ENCODE measurements at regions not wholly inside any gene's neighbourhood (a gene's known extent, or its start where the extent isn't known, plus 50 kb on each side); places are given as distances from the start of the nearest gene placed in this dataset.
A peak's percentile ranks its signal among the peaks of the same experiment; 100 is the strongest.

DNA sequence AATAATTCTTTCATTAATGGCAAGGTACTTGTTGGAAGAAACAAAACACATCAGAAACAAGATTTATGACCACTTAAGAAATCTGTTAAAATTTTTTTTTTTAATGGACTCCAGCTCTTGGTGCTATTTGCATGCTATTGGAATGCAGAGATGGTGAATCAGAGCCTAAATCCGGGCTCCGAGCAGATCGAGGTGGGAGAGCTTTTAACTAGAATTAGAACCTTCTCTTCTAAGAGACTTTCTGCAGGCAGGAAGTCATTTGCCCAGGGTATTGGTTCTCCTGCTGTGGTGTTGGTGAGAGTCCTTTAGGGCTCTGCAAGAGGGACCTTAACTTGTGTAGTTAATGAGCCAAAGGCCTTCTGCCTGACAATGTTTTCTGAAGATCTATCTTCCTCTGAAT lies 419.4 kb downstream of the SNAPC1 start:
- H3K36me3 ChIP-seq (ENCODE audit: control insufficient read depth, insufficient read depth, low read length) = no peaks in the 10 kb centered on the region
- no peak for FAIRE-seq
- no peak for DNase-seq (ENCODE audit: low read depth)
- no peak for TF ChIP-seq CTCF (IDR thresholded peaks at IDR 0.05; ENCODE audit: insufficient read depth, low read length, severe bottlenecking)
- H3K27me3 ChIP-seq (ENCODE audit: control insufficient read depth, insufficient read depth, low read length) = no peaks in the 10 kb centered on the region
- H3K4me3 ChIP-seq (ENCODE audit: low read depth, low read length) = no peak overlapping the region

GRCh38 chr14:62185078-62185477 lies 422.9 kb downstream of the SNAPC1 start:
- TF ChIP-seq CTCF (IDR thresholded peaks at IDR 0.05; ENCODE audit: insufficient read depth, low read length, severe bottlenecking) = no peak
- FAIRE-seq = no peak

GRCh38 chr14:62187265-62187664 lies 425.0 kb downstream of the SNAPC1 start:
- Histone ChIP-seq H3K36me3 (ENCODE audit: control insufficient read depth, insufficient read depth, low read length) (no peaks in the 10 kb centered on the region), H3K4me3 (ENCODE audit: low read depth, low read length) (no peak overlapping the region), H3K27me3 (ENCODE audit: control insufficient read depth, insufficient read depth, low read length) (peaks cover 2% of the 10 kb centered on the region)
- TF ChIP-seq CTCF (IDR thresholded peaks at IDR 0.05; ENCODE audit: insufficient read depth, low read length, severe bottlenecking) = no peak
- DNase-seq (ENCODE audit: low read depth) = no peak
- no peak for FAIRE-seq

More at GRCh38 chr14:62185078-62185477, 422.9 kb downstream of the SNAPC1 start:
- DNase-seq (ENCODE audit: low read depth) = no peak
- Histone ChIP-seq H3K36me3 (ENCODE audit: control insufficient read depth, insufficient read depth, low read length) (no peaks in the 10 kb centered on the region), H3K4me3 (ENCODE audit: low read depth, low read length) (no peak overlapping the region), H3K27me3 (ENCODE audit: control insufficient read depth, insufficient read depth, low read length) (peaks cover 2% of the 10 kb centered on the region)

DNA sequence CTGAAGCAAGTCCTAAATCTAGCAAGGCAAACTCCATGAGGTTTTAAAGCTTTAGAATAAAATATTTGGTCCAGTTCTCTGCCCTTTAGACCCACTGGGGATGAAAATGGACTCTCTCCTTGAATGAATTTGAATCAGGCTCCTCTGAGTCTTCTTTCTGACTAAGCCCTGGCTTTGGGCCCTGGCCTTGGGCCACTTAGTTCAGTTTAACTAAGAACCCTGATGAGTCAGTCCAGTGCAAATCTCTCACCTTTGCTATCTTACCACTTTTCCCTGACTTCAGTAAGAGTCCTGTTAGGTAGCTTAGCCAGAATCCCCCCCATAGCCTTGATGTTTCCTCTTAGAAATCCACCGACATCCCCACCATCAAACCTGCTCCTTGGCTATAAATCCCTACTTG lies 427.5 kb downstream of the SNAPC1 start:
- no peak for TF ChIP-seq CTCF (IDR thresholded peaks at IDR 0.05; ENCODE audit: insufficient read depth, low read length, severe bottlenecking)
- H3K36me3 ChIP-seq (ENCODE audit: control insufficient read depth, insufficient read depth, low read length) = no peaks in the 10 kb centered on the region
- FAIRE-seq (no peak), DNase-seq (ENCODE audit: low read depth) (peak; percentile 83)
- H3K27me3 ChIP-seq (ENCODE audit: control insufficient read depth, insufficient read depth, low read length) = peaks cover 2% of the 10 kb centered on the region
- H3K4me3 ChIP-seq (ENCODE audit: low read depth, low read length) = no peak overlapping the region

- Histone ChIP-seq H3K36me3 (ENCODE audit: control insufficient read depth, insufficient read depth, low read length) (no peaks in the 10 kb centered on the region), H3K4me3 (ENCODE audit: low read depth, low read length) (no peak overlapping the region), H3K27me3 (ENCODE audit: control insufficient read depth, insufficient read depth, low read length) (no peaks in the 10 kb centered on the region)
- no peak for TF ChIP-seq CTCF (IDR thresholded peaks at IDR 0.05; ENCODE audit: insufficient read depth, low read length, severe bottlenecking)
- FAIRE-seq (no peak), DNase-seq (ENCODE audit: low read depth) (peak; percentile 30)
Measured at GRCh38 chr14:62206456-62206855, 444.2 kb downstream of the SNAPC1 start.

DNA sequence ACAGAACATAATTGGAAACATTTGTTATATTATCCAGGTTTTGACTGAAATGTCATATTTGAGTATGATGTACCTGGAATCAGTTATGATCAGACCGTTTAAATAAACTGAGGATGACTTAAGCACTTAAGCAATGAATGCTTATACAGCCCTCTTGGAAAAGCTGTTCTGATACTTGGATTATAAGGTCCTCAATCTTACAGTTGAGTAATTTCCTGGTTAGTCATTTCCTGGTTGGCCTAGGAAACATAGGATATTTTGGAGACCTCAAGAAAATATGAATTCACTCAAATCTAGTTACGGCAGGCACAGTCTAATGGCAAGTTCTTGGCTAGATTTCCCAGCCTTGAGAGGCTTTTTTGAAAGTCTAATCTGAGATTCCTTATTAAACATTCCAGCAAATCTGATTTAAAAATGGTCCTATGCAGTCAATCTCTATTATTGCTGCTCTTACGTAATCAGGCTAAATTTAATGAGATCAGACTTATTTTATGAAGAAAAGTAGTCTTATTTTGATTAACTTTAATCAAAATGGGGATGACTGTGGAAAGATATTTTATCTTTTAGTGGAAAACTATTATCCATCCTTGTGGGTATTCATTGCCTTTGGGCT lies 447.2 kb downstream of the SNAPC1 start:
- Histone ChIP-seq H3K27me3 (ENCODE audit: control insufficient read depth, insufficient read depth, low read length) (no peaks in the 10 kb centered on the region), H3K36me3 (ENCODE audit: control insufficient read depth, insufficient read depth, low read length) (no peaks in the 10 kb centered on the region), H3K4me3 (ENCODE audit: low read depth, low read length) (no peak overlapping the region)
- DNase-seq (ENCODE audit: low read depth) = peak; percentile 95
- TF ChIP-seq CTCF (IDR thresholded peaks at IDR 0.05; ENCODE audit: insufficient read depth, low read length, severe bottlenecking) = no peak
- FAIRE-seq = no peak

Measured in bronchial epithelial cell (primary cell).